ENCODE measurements at regions not wholly inside any gene's neighbourhood (a gene's known extent, or its start where the extent isn't known, plus 50 kb on each side); places are given as distances from the start of the nearest gene placed in this dataset.

GRCh38 chr14:99117671-99118045 is 154.3 kb downstream of the BCL11B start:
- no peak overlapping the region for H3K27ac ChIP-seq (ENCODE audit: insufficient read depth, low read depth, low read length)
- H3K36me3 ChIP-seq (ENCODE audit: control insufficient read depth in 2 of 2, extremely low read depth in 1 of 2, insufficient read depth in 2 of 2, low read length in 2 of 2): no peaks in the 10 kb centered on the region
- H3K4me1 ChIP-seq (ENCODE audit: control insufficient read depth, extremely low read depth, insufficient read depth, low read length): no peaks in the 10 kb centered on the region
- dilution Hi-C loops (cut with MboI; ENCODE audit: extremely low pct_ligation_motif_present, low sequenced_read_pairs): no loop called here
- BruUV-seq (replicated peaks): no TSS peak
- CTCF ChIA-PET: no interaction called here
- POLR2A ChIA-PET: no interaction called here
- intact Hi-C loops (cut with micrococcal nuclease): no loop called here
- peaks cover 2% of the 10 kb centered on the region for H3K9me3 ChIP-seq (replicated peaks; ENCODE audit: control insufficient read depth, insufficient read depth, low read length)
- no peak overlapping the region for H3K4me2 ChIP-seq (ENCODE audit: insufficient read depth, low read length)
- no peaks in the 10 kb centered on the region for H4K20me1 ChIP-seq (replicated peaks; ENCODE audit: control insufficient read depth, extremely low read depth, insufficient read depth, low read length)
- no peaks in the 10 kb centered on the region for H3K27me3 ChIP-seq (ENCODE audit: control insufficient read depth in 2 of 2, insufficient read depth in 2 of 2, low read length in 2 of 2)
- FAIRE-seq: no peak
- no peaks in the 10 kb centered on the region for H3K79me2 ChIP-seq (ENCODE audit: control insufficient read depth, insufficient read depth, low read length)
- TF ChIP-seq FOS (IDR thresholded peaks at IDR 0.05; ENCODE audit: borderline replicate concordance, insufficient read depth, low read length): no peak
- no peak for TF ChIP-seq GATA2 (IDR thresholded peaks at IDR 0.05; ENCODE audit: insufficient read depth, insufficient read length, low read depth, low read length)
- no peak for TF ChIP-seq POLR2A (IDR thresholded peaks at IDR 0.05; ENCODE audit: low read depth, low read length)
- TF ChIP-seq POLR2AphosphoS5 (IDR thresholded peaks at IDR 0.05; ENCODE audit: insufficient read depth, low read depth, low read length): no peak
- no peak for TF ChIP-seq CTCF (IDR thresholded peaks at IDR 0.05; ENCODE audit: extremely low read depth in 1 of 2, insufficient read depth in 1 of 2, low read depth in 1 of 2, low read length in 2 of 2)
- TF ChIP-seq MYC (IDR thresholded peaks at IDR 0.05; ENCODE audit: low read depth, low read length): no peak
- TF ChIP-seq EZH2 (IDR thresholded peaks at IDR 0.05; ENCODE audit: borderline replicate concordance, low read depth, low read length, severe bottlenecking): no peak
- TF ChIP-seq MAX (IDR thresholded peaks at IDR 0.05; ENCODE audit: insufficient read depth, insufficient read length): no peak
- no peak for TF ChIP-seq JUN (IDR thresholded peaks at IDR 0.05; ENCODE audit: borderline replicate concordance, insufficient read depth, insufficient read length, low read depth)
- no peaks in the 10 kb centered on the region for H3K9me1 ChIP-seq (replicated peaks; ENCODE audit: control insufficient read depth, extremely low read depth, insufficient read depth, low read length)
- H2AFZ ChIP-seq (ENCODE audit: low read depth, low read length): no peak overlapping the region
- DNase-seq (ENCODE audit: low read depth, low spot score): no peak
- H3K4me3 ChIP-seq (replicated peaks in 1 of 3; ENCODE audit: insufficient read depth in 1 of 3, low read depth in 1 of 3, low read length in 3 of 3): no peak overlapping the region
- H3K9ac ChIP-seq (replicated peaks; ENCODE audit: extremely low read depth, insufficient read depth, low read length): no peak overlapping the region
